ENCODE measurements at regions not wholly inside any gene's neighbourhood (a gene's known extent, or its start where the extent isn't known, plus 50 kb on each side); places are given as distances from the start of the nearest gene placed in this dataset.

GRCh38 chr2:120481446-120482194 is 135.7 kb downstream of the INHBB start (continued):
- TF ChIP-seq, protein P1, sequence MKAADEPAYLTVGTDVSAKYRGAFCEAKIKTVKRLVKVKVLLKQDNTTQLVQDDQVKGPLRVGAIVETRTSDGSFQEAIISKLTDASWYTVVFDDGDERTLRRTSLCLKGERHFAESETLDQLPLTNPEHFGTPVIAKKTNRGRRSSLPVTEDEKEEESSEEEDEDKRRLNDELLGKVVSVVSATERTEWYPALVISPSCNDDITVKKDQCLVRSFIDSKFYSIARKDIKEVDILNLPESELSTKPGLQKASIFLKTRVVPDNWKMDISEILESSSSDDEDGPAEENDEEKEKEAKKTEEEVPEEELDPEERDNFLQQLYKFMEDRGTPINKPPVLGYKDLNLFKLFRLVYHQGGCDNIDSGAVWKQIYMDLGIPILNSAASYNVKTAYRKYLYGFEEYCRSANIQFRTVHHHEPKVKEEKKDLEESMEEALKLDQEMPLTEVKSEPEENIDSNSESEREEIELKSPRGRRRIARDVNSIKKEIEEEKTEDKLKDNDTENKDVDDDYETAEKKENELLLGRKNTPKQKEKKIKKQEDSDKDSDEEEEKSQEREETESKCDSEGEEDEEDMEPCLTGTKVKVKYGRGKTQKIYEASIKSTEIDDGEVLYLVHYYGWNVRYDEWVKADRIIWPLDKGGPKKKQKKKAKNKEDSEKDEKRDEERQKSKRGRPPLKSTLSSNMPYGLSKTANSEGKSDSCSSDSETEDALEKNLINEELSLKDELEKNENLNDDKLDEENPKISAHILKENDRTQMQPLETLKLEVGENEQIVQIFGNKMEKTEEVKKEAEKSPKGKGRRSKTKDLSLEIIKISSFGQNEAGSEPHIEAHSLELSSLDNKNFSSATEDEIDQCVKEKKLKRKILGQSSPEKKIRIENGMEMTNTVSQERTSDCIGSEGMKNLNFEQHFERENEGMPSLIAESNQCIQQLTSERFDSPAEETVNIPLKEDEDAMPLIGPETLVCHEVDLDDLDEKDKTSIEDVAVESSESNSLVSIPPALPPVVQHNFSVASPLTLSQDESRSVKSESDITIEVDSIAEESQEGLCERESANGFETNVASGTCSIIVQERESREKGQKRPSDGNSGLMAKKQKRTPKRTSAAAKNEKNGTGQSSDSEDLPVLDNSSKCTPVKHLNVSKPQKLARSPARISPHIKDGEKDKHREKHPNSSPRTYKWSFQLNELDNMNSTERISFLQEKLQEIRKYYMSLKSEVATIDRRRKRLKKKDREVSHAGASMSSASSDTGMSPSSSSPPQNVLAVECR (CRISPR knock-in tag; IDR thresholded peaks at IDR 0.05; ENCODE audit: borderline replicate concordance) = no peak
- peak; percentile 73 for TF ChIP-seq ARID5B (CRISPR knock-in tag; IDR thresholded peaks at IDR 0.05)
- no peak for TF ChIP-seq FOXA1 (IDR thresholded peaks at IDR 0.05)
- TF ChIP-seq FOXA1 (CRISPR knock-in tag; IDR thresholded peaks at IDR 0.05) = peak; percentile 17; the same call in 1 of the 2 replicates
- no peak for TF ChIP-seq PBX2 (CRISPR knock-in tag; IDR thresholded peaks at IDR 0.05)
- TF ChIP-seq ZNF646 (CRISPR knock-in tag; IDR thresholded peaks at IDR 0.05) = no peak
- 0 out of 2 replicates have a peak, but pooled peaks have one; percentile 71 for TF ChIP-seq SRY (CRISPR knock-in tag; IDR thresholded peaks at IDR 0.05)
- TF ChIP-seq HNRNPUL1 (IDR thresholded peaks at IDR 0.05; ENCODE audit: low read depth, low read length) = no peak
